ENCODE measurements at regions not wholly inside any gene's neighbourhood (a gene's known extent, or its start where the extent isn't known, plus 50 kb on each side); places are given as distances from the start of the nearest gene placed in this dataset.

DNA sequence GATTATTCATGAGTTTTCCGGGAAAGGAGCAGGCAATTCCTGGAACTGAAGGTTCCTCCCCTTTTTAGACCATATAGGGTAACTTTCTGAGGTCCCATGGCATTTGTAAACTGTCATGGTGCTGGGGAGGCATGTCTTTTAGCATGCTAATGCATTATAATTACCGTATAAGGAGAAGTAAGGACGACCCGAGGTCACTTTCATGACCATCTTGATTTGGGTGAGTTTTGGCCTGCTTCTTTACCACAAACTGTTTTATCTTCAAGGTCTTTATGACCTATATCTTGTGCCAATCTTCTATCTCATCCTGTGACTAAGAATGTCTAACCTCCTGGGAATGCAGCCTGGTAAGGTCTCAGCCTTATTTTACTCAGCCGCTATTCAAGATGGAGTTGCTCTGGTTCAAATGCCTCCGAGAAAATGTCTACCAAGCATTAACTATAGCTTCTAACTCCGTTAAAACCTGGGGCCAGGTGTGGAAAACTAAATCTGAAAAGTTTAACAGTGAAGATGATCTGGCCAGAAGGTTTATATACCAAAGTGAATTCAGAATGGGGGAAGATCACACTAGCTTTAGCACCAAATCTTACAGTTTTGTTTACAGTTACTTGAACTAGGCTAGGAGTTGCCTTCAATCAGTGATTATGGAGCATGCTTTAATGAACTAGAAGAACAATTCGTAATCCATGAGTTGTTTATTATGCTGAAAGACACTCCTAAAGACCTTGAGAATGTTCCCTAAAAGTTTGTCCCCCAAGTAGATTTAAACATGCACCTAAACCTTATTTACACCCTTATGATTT, 80.0 kb upstream of the TOP1 start:
- no peak for TF ChIP-seq POLR2AphosphoS5 (IDR thresholded peaks at IDR 0.05; ENCODE audit: low read depth, low read length)
- TF ChIP-seq POLR2A (IDR thresholded peaks at IDR 0.05; ENCODE audit: low read depth, low read length), result no peak
